Immature natural killer cell (primary cell): ENCODE measurements at regions not wholly inside any gene's neighbourhood (a gene's known extent, or its start where the extent isn't known, plus 50 kb on each side); places are given as distances from the start of the nearest gene placed in this dataset.

Source experiments
- DNase-seq, 3 donors: peaks; one replicate each; pipeline ENCODE4 v3.0.0; 2022; ENCODE audit warnings: mixed read lengths in 1 of 3
- H3K27ac Mint-ChIP-seq, 6 donors: one replicate each; pipeline ENCODE4 v1.8.0; 2020; ENCODE audit warnings: mixed read lengths in 6 of 6, mild to moderate bottlenecking in 5 of 6, inconsistent platforms in 4 of 6, moderate library complexity in 3 of 6
- H3K27me3 Mint-ChIP-seq, 3 donors: one replicate each; pipeline ENCODE4 v1.8.0; 2020 to 2021; ENCODE audit warnings: low read depth in 3 of 3, mild to moderate bottlenecking in 3 of 3, mixed read lengths in 3 of 3, moderate library complexity in 3 of 3, inconsistent platforms in 1 of 3
- H3K36me3 Mint-ChIP-seq, 3 donors: one replicate each; pipeline ENCODE4 v1.8.0; 2020; ENCODE audit warnings: mixed read lengths in 3 of 3, inconsistent platforms in 2 of 3, mild to moderate bottlenecking in 2 of 3
- H3K4me1 Mint-ChIP-seq, 2 donors: one replicate each; pipeline ENCODE4 v1.8.0; 2020; ENCODE audit warnings: inconsistent platforms in 2 of 2, mild to moderate bottlenecking in 2 of 2, mixed read lengths in 2 of 2, moderate library complexity in 1 of 2
- H3K4me3 Mint-ChIP-seq, 5 donors: one replicate each; pipeline ENCODE4 v1.8.0; 2020; ENCODE audit warnings: mild to moderate bottlenecking in 5 of 5, mixed read lengths in 5 of 5, inconsistent platforms in 3 of 5, moderate library complexity in 3 of 5
- H3K9me3 Mint-ChIP-seq, 6 donors: one replicate each; pipeline ENCODE4 v1.8.0; 2020; ENCODE audit warnings: mild to moderate bottlenecking in 6 of 6, mixed read lengths in 6 of 6, inconsistent platforms in 4 of 6, moderate library complexity in 3 of 6

DNA sequence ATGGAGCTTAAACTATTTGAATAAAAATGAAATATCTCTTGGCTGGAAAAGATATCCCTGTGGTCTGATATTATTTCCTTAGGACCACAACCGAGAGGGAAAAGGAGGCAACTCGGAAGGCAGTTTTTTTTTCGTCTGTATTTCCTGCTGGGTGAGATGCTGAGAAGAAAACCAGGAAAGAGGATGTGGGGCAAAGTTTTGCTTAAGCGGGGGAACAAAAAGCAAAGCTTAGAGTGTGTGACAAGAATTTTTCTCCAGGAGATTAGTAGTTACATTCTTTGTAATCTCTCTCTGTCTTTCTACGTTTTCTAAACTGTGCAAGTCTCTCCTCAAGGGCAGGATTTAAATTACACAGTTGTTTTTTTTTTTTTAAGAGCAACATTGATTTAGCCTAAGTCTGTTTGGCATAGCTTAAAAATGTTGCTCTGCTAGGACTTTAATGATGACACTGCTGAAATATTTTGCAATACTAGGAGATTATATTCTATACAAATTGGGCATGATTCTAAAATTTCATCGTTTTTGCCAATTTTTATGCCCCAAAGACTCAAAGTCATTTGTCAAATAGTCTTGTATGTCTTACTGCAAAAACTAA lies 258.5 kb downstream of the KCNS3 start:
- H3K27ac Mint-ChIP-seq: no peak overlapping the region
- H3K4me1 Mint-ChIP-seq: no peaks in the 10 kb centered on the region
- no peaks in the 10 kb centered on the region for H3K36me3 Mint-ChIP-seq
- no peak overlapping the region for H3K4me3 Mint-ChIP-seq
- H3K9me3 Mint-ChIP-seq: peaks cover 0 to 9% (median 7%) of the 10 kb centered on the region in 6 donors
- no peak for DNase-seq
- H3K27me3 Mint-ChIP-seq: peaks cover 1 to 5% (median 5%) of the 10 kb centered on the region in 3 donors

DNA sequence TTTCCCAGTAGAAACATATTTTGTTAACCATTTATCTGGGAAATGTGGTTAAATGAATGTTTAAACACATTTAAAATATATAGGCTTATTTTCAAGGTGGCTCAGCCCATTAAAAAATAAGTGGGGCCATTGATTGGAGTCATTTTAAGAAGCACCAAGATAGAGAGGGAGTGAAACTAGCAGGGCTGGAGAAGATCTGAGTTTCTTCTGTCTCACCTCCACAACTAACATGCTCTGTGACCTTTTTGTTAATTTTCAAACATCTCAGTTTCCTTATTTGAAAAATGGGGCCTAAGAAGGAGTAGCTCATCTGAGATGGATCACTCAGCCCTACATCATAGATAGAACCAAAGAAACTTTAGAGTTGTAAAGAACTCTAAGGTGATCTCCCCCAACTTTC lies 254.8 kb downstream of the KCNS3 start:
- no peak overlapping the region for H3K4me3 Mint-ChIP-seq
- peaks cover 0 to 3% (median 3%) of the 10 kb centered on the region in 3 donors for H3K27me3 Mint-ChIP-seq
- DNase-seq: no peak
- H3K4me1 Mint-ChIP-seq: no peaks in the 10 kb centered on the region
- peaks cover 0 to 9% (median 0%) of the 10 kb centered on the region in 6 donors for H3K9me3 Mint-ChIP-seq
- H3K36me3 Mint-ChIP-seq: no peaks in the 10 kb centered on the region
- H3K27ac Mint-ChIP-seq: no peak overlapping the region

DNA sequence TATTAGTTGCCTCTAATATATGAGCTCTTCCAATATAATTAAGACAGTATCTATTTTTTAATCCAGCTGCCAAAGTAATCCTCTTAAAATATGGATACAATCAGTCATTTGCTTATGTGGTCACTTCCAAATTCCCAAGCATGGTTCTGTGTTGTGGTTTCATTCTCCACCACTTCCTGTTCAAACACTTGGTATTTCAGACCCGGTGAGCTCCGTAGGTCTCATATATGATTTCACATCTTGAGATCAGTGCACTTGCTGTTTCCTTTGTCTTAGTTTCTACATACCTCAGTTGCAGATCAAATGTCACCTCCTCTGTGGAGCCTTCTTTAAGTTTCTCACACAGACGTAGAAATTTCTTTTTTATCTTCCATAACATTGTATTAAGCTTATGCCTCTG lies 254.2 kb downstream of the KCNS3 start:
- H3K36me3 Mint-ChIP-seq: no peaks in the 10 kb centered on the region
- H3K27ac Mint-ChIP-seq: no peak overlapping the region

DNA sequence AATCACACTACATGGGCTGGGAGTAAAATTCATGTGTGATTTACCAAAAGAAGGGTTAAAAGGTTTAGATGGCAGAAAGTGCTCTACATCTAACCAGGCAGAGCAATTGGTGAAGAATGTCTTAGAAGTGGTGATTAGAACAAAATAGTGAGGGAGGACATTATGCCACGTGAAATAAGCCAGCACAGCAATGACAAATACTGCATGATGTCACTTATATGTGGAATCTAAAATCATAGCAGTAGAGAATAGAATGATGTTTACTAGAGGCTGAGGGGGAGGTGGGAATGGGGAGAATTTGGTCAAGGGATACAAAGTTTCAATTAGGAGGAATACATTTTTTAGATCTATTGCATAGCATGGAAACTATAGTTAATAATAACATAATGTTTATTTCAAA lies 253.3 kb downstream of the KCNS3 start:
- Mint-ChIP-seq H3K9me3 (peaks cover 0 to 6% (median under 1%) of the 10 kb centered on the region in 6 donors), H3K27me3 (peaks cover 0 to 3% (median 2%) of the 10 kb centered on the region in 3 donors), H3K4me3 (no peak overlapping the region), H3K27ac (no peak overlapping the region), H3K4me1 (no peaks in the 10 kb centered on the region), H3K36me3 (no peaks in the 10 kb centered on the region)
- DNase-seq: no peak

More for the DNA sequence above, 254.2 kb downstream of the KCNS3 start:
- Mint-ChIP-seq H3K9me3 (peaks cover 0 to 9% (median under 1%) of the 10 kb centered on the region in 6 donors), H3K27me3 (peaks cover 0 to 3% (median 2%) of the 10 kb centered on the region in 3 donors), H3K4me3 (no peak overlapping the region), H3K4me1 (no peaks in the 10 kb centered on the region)
- no peak for DNase-seq

DNA sequence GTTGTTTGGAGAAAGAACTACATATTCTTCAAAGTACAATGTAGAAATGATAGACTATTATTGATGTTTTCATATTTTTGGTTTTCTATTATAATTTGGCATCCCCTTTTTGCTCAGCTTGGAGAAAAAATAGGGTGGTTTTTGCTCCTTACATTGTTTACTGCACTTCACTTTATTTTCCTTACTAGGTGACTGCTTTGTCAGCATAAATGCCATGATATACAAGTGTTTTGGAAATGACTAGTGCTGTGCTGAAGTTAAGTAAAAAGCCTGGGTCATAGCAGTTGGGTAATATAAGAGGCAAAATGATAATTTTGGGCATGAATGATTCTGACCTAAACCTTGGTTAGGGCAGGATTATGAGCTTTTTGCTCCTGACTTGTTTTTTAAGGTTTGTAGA lies 250.9 kb downstream of the KCNS3 start:
- H3K9me3 Mint-ChIP-seq: peaks cover 0 to 7% (median 3%) of the 10 kb centered on the region in 6 donors
- H3K4me1 Mint-ChIP-seq: no peaks in the 10 kb centered on the region
- H3K27ac Mint-ChIP-seq: no peak overlapping the region
- no peak overlapping the region for H3K4me3 Mint-ChIP-seq
- H3K27me3 Mint-ChIP-seq: peaks cover 0 to 3% (median 0%) of the 10 kb centered on the region in 3 donors
- no peak for DNase-seq
- H3K36me3 Mint-ChIP-seq: no peaks in the 10 kb centered on the region

DNA sequence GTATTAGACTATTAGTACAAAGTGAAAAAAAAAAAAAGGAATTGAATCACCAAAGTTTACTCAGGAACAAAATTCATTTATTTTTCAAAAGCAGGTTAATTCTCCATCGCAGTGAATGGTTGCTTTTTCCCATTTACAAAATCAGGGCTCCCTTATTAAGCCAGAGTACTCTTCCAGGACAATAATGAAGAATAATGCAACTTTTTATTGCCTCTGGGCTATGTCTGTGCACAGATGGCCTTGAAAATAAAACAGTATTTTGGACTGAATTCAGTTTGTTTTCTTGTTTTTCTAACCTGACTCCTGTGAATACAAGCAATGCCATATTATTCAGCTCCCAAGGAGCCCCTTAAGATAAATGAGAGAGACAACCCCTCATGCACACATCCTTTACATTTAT lies 246.8 kb downstream of the KCNS3 start:
- no peaks in the 10 kb centered on the region for H3K36me3 Mint-ChIP-seq
- no peak overlapping the region for H3K4me3 Mint-ChIP-seq
- no peaks in the 10 kb centered on the region for H3K4me1 Mint-ChIP-seq
- H3K27ac Mint-ChIP-seq: no peak overlapping the region
- DNase-seq: no peak
- peaks cover 0 to 12% (median 5%) of the 10 kb centered on the region in 6 donors for H3K9me3 Mint-ChIP-seq
- H3K27me3 Mint-ChIP-seq: peaks cover 0 to 3% (median 1%) of the 10 kb centered on the region in 3 donors

DNA sequence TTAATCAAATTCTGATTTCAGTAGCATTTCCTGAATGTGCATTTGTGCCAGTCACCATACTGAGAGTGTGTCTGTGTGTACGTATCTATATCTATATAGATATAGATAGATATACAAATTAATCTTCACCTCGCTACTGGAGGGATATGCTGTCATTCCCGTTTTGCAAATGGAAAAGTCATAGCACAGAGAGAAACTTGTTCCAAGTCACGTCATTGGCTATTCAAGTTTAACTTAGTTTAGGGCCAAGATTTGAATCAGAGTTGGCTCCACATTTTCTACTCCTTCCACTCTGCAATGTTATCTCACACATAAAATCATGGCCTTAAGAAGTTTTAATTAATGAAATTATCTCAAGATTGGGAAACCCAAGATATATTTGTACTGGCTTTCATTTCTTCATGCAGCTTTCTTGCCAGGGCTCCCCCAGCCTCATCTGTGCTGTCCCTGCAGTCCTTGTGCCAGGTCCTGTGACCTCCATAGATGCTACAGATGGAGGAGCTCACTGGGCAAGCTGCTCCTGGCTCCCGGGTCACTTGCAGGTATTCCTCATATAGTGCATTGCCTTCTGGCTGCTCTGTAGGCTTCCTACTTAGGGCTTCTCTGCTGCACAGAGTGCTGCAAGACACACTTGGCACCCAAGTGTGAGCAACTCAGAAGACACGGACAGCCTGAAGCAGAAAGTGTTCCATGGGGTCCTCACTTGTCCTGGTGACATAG lies 245.8 kb downstream of the KCNS3 start:
- no peaks in the 10 kb centered on the region for H3K36me3 Mint-ChIP-seq
- no peak overlapping the region for H3K27ac Mint-ChIP-seq
- no peak overlapping the region for H3K4me3 Mint-ChIP-seq
- DNase-seq: no peak
- no peaks in the 10 kb centered on the region for H3K4me1 Mint-ChIP-seq
- H3K9me3 Mint-ChIP-seq: peaks cover 0 to 14% (median 5%) of the 10 kb centered on the region in 6 donors
- H3K27me3 Mint-ChIP-seq: peaks cover 0 to 1% (median 0%) of the 10 kb centered on the region in 3 donors

DNA sequence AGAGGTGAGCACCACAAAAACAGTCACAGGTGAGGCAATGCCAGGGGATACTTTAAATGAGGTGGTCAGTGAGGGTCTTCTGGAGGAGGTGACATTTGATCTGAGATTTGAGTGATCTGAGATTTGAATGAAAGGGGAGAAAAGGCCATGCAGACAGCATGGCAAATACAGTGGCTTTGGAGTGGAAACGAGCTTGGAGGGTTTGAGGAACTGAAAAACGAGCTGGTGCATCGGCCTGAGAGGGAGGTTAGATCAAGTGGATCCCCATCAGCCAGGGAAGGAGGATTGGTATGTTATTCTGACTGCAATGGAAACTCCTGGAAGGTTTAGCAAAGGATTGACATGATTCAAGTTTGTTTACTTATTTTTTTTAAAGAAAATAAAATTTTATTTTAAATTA lies 245.1 kb downstream of the KCNS3 start:
- Mint-ChIP-seq H3K27me3 (peaks cover 0 to 1% (median 0%) of the 10 kb centered on the region in 3 donors), H3K9me3 (peaks cover 0 to 13% (median 5%) of the 10 kb centered on the region in 6 donors), H3K4me3 (no peak overlapping the region), H3K36me3 (no peaks in the 10 kb centered on the region), H3K4me1 (no peaks in the 10 kb centered on the region), H3K27ac (no peak overlapping the region)
- no peak for DNase-seq

DNA sequence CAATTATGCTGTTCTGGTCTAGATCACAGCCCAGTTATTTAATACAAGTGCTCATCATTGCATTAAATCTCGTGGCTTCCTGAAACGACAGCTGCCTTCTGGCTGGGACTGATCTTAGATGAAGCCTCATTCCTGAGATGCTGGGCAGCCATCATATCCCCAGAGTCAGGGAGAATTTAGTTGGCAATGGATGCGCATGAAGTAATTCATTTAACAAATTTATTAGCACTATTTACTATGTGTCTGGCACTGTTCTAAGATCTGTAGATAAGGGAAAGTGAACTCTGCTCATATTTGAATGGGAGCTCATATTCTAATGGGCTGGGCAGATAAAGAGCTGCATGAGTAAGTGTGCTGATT lies 244.7 kb downstream of the KCNS3 start:
- no peaks in the 10 kb centered on the region for H3K36me3 Mint-ChIP-seq
- no peak overlapping the region for H3K27ac Mint-ChIP-seq
- no peak overlapping the region for H3K4me3 Mint-ChIP-seq

DNA sequence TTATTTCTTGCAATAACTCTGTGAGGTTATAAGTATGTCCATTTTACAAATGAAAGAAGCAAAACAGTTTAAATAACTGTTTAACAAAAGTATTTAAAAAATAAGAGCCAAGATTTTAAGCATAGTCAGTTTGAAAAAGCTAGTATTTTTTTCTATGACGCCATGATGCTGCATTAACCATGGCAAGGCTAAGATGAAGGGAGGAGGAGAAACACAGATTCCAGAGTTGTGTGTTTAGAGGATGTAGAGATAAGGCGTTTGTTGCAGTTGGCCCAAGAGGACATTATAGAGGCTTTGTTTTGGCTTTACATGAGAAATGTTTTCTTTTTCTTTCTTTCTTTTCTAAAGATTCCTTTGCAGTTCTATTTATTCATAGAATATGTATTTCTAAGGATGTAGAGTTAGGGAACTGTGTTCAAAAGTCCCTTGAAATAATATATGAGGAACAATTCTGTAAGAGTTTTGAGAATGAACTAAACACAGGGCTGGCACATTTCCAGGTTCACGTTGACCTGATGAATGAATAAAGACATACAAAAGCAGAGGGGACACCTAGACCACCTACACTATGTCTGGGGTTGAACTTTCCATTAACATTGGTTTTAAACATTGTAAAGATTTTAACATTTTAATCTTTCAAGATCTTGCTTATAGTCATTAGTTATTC lies 244.2 kb downstream of the KCNS3 start:
- no peaks in the 10 kb centered on the region for H3K4me1 Mint-ChIP-seq

More for the DNA sequence above, 244.7 kb downstream of the KCNS3 start:
- no peaks in the 10 kb centered on the region for H3K4me1 Mint-ChIP-seq
- H3K27me3 Mint-ChIP-seq: peaks cover 0 to 1% (median 0%) of the 10 kb centered on the region in 3 donors
- DNase-seq: no peak
- H3K9me3 Mint-ChIP-seq: peaks cover 0 to 13% (median 5%) of the 10 kb centered on the region in 6 donors

DNA sequence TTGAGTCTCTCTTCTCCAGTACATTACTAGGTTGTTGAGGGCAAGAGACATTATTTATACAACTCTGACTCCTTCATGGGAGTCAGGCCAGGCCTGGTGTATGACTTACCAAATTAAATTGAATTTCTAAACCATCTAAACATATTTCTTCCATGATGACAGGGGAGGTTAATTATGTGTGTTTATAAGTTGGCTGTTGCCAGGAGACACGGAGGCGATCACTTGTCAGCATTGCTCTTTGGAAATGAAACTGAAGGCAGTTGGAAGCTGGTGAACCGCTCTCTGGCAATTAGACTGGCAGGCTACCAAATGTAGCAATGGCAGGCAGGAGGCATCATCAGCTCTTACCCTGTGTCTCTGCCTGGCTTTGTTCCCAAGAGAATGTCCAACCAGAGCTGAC lies 241.4 kb downstream of the KCNS3 start:
- H3K27me3 Mint-ChIP-seq: peaks cover 0 to 1% (median 0%) of the 10 kb centered on the region in 3 donors
- DNase-seq: no peak
- H3K27ac Mint-ChIP-seq: no peak overlapping the region
- H3K4me3 Mint-ChIP-seq: no peak overlapping the region
- H3K36me3 Mint-ChIP-seq: no peaks in the 10 kb centered on the region
- H3K4me1 Mint-ChIP-seq: no peaks in the 10 kb centered on the region
- peaks cover 0 to 16% (median 4%) of the 10 kb centered on the region in 6 donors for H3K9me3 Mint-ChIP-seq

More for the DNA sequence above, 244.2 kb downstream of the KCNS3 start:
- no peak for DNase-seq
- no peak overlapping the region for H3K27ac Mint-ChIP-seq
- no peaks in the 10 kb centered on the region for H3K36me3 Mint-ChIP-seq
- H3K27me3 Mint-ChIP-seq: peaks cover 0 to 1% (median 0%) of the 10 kb centered on the region in 3 donors
- H3K9me3 Mint-ChIP-seq: peaks cover 0 to 16% (median 5%) of the 10 kb centered on the region in 6 donors
- H3K4me3 Mint-ChIP-seq: no peak overlapping the region

DNA sequence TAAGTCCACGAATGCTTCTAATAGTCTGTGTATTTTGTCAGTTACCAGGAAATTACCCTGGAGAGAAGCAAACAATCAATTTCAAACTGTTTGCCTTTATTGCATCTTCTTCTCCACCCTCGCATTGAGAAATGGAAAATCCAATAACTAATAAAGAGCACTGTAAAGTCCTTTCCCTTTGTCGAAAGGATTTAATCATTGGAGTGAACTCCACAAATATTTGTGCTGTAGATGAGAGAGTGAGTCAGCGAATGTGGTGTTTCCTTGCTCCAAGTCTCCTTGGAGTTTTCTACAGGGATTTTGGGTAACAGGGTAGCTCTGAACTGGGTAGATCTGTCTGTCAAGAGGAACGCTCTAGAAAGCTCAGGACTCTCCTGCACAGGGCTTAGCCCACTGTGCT lies 240.2 kb downstream of the KCNS3 start:
- no peak overlapping the region for H3K27ac Mint-ChIP-seq
- H3K4me3 Mint-ChIP-seq: no peak overlapping the region
- DNase-seq: no peak
- peaks cover 0 to 1% (median 0%) of the 10 kb centered on the region in 3 donors for H3K27me3 Mint-ChIP-seq
- peaks cover 0 to 13% (median 3%) of the 10 kb centered on the region in 6 donors for H3K9me3 Mint-ChIP-seq
- no peaks in the 10 kb centered on the region for H3K4me1 Mint-ChIP-seq
- H3K36me3 Mint-ChIP-seq: no peaks in the 10 kb centered on the region

DNA sequence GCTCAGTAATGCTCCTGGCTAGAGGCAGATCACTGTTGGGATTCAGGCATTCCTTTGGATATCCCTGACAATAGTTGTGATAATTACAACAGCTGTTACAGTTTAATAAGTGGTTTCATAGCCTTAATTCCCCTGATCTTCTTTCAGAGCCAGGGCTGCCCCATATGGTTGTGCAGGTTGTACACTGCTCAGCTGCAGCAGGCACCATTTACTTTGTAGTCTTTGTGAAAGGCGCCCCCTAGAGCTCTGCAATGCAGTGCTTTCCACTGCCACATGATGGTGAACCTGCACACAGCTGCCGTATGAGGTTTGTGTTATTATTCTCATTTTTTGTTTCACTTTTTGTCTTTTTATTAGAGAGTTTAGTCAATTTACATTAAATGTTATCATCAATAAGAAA lies 239.1 kb downstream of the KCNS3 start:
- no peak overlapping the region for H3K4me3 Mint-ChIP-seq
- no peak overlapping the region for H3K27ac Mint-ChIP-seq
- H3K4me1 Mint-ChIP-seq: no peaks in the 10 kb centered on the region
- peaks cover 0 to 11% (median 2%) of the 10 kb centered on the region in 6 donors for H3K9me3 Mint-ChIP-seq
- no peaks in the 10 kb centered on the region for H3K36me3 Mint-ChIP-seq
- no peaks in the 10 kb centered on the region for H3K27me3 Mint-ChIP-seq
- no peak for DNase-seq

DNA sequence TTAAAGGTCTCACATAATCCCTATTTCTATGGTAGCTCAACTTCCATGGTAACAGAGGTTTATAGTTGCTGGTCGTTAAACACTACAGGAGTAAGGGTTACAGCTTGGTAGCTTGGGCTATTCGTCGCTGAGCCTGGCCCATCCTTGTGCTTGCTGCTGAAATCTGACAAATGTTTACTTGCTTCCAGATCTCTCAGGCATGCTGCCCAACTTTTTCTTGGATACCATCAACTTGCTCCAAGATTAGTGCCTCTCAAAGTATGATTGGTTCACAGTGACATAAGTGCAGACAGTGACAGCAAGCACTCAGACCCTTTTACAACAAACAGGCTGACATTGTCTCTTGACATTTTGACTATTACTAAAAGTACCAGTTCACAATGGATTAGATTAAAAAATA lies 231.8 kb downstream of the KCNS3 start:
- H3K36me3 Mint-ChIP-seq: no peaks in the 10 kb centered on the region
- peaks cover 0 to 5% (median 2%) of the 10 kb centered on the region in 3 donors for H3K27me3 Mint-ChIP-seq
- no peak overlapping the region for H3K27ac Mint-ChIP-seq
- no peaks in the 10 kb centered on the region for H3K4me1 Mint-ChIP-seq
- H3K4me3 Mint-ChIP-seq: no peak overlapping the region
- DNase-seq: no peak
- peaks cover 0 to 7% (median 1%) of the 10 kb centered on the region in 6 donors for H3K9me3 Mint-ChIP-seq
